Peyer's patch (tissue), 4 donors: ENCODE measurements at regions not wholly inside any gene's neighbourhood (a gene's known extent, or its start where the extent isn't known, plus 50 kb on each side); places are given as distances from the start of the nearest gene placed in this dataset.

ENCODE experiments used
- CTCF ChIP-seq, 6 experiments: fragments of 450-650 bp in 4 of 6; fragments of 200-600 bp in 2 of 6; sonication (generic) in 1 of 6; IDR thresholded peaks; one replicate each; pipeline ENCODE4 v1.5.1; 2017 to 2019; ENCODE audit warnings: antibody characterized with exemption in 6 of 6, mild to moderate bottlenecking in 3 of 6, moderate library complexity in 1 of 6
- POLR2A ChIP-seq, 2 donors: fragments of 450-650 bp; IDR thresholded peaks; one replicate each; pipeline ENCODE4 v1.5.1; 2017; ENCODE audit warnings: antibody characterized with exemption in 2 of 2, mild to moderate bottlenecking in 2 of 2, moderate library complexity in 2 of 2

DNA sequence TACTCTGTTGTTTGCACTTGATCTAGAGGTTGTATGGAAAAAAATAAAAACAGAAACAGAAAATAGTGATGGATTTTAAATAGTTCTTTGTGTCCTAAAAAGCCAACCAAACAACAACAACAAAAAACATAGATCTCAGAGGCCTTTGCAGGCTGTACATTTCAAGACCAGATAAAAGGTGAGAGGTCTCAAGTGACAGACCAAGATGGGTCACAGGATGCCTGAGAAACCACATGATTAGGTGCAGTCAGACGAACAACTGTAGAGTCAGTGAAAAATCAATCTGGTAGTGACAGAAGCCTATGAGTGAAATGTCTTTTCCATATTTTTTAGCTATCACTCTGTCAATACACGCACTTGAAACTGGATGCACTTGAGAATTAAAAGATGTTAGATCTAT lies 193.5 kb upstream of the SAMSN1 start:
- TF ChIP-seq CTCF (IDR thresholded peaks at IDR 0.05) (no peak), POLR2A (IDR thresholded peaks at IDR 0.05) (no peak)
